ENCODE measurements at regions not wholly inside any gene's neighbourhood (a gene's known extent, or its start where the extent isn't known, plus 50 kb on each side); places are given as distances from the start of the nearest gene placed in this dataset.

DNA sequence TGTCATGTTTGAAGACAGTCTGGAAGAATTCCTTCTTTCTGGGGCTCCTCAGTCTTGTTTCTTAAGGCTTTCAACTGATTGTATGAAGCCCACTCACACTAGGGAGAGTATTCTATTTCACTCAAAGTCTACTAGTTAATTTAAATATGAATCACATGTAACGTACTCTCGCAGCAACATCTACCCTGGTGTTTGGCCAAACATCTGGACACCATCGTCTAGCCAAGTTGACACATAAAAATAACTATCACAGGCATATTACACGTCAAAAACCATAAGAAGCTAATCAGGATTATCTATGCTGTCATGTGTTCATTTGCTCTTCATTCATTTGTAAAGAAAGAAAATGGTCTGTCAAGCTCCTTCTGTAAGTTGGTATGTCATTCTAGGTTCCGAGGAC, 787.4 kb downstream of the KCNJ2 start:
- TF ChIP-seq, protein P1, sequence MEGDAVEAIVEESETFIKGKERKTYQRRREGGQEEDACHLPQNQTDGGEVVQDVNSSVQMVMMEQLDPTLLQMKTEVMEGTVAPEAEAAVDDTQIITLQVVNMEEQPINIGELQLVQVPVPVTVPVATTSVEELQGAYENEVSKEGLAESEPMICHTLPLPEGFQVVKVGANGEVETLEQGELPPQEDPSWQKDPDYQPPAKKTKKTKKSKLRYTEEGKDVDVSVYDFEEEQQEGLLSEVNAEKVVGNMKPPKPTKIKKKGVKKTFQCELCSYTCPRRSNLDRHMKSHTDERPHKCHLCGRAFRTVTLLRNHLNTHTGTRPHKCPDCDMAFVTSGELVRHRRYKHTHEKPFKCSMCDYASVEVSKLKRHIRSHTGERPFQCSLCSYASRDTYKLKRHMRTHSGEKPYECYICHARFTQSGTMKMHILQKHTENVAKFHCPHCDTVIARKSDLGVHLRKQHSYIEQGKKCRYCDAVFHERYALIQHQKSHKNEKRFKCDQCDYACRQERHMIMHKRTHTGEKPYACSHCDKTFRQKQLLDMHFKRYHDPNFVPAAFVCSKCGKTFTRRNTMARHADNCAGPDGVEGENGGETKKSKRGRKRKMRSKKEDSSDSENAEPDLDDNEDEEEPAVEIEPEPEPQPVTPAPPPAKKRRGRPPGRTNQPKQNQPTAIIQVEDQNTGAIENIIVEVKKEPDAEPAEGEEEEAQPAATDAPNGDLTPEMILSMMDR (conservative IDR thresholded peaks at IDR 0.05), result no peak
- no peak for TF ChIP-seq EZH2 (IDR thresholded peaks at IDR 0.05; ENCODE audit: low read depth)

All from PC-9 (cell line).